ENCODE measurements at regions not wholly inside any gene's neighbourhood (a gene's known extent, or its start where the extent isn't known, plus 50 kb on each side); places are given as distances from the start of the nearest gene placed in this dataset.

- H3K27ac ChIP-seq: no peak overlapping the region
- intact Hi-C loops (cut with DNase I): no loop called here
- no peak for DNase-seq (ENCODE audit: extremely low spot score in 2 of 2)
Measured at GRCh38 chr13:89897681-89898080, 1449.8 kb upstream of the MIR17HG start.

GRCh38 chr13:89899302-89900103, 1448.0 kb upstream of the MIR17HG start:
- no peaks in the 10 kb centered on the region for H3K9me3 ChIP-seq
- no peaks in the 10 kb centered on the region for H3K27me3 ChIP-seq
- no peak overlapping the region for H3K4me3 ChIP-seq
- H3K4me1 ChIP-seq: no peaks in the 10 kb centered on the region
- no peak for TF ChIP-seq POLR2AphosphoS5 (IDR thresholded peaks at IDR 0.05; ENCODE audit: insufficient read depth in 1 of 2, low read depth in 1 of 2)
- no peak for TF ChIP-seq POLR2A (IDR thresholded peaks at IDR 0.05)
- TF ChIP-seq, protein P1, sequence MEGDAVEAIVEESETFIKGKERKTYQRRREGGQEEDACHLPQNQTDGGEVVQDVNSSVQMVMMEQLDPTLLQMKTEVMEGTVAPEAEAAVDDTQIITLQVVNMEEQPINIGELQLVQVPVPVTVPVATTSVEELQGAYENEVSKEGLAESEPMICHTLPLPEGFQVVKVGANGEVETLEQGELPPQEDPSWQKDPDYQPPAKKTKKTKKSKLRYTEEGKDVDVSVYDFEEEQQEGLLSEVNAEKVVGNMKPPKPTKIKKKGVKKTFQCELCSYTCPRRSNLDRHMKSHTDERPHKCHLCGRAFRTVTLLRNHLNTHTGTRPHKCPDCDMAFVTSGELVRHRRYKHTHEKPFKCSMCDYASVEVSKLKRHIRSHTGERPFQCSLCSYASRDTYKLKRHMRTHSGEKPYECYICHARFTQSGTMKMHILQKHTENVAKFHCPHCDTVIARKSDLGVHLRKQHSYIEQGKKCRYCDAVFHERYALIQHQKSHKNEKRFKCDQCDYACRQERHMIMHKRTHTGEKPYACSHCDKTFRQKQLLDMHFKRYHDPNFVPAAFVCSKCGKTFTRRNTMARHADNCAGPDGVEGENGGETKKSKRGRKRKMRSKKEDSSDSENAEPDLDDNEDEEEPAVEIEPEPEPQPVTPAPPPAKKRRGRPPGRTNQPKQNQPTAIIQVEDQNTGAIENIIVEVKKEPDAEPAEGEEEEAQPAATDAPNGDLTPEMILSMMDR (IDR thresholded peaks at IDR 0.05): no peak
- DNase-seq (ENCODE audit: extremely low spot score in 2 of 2): no peak
- no peak overlapping the region for H3K27ac ChIP-seq
- no peaks in the 10 kb centered on the region for H3K36me3 ChIP-seq
- intact Hi-C loops (cut with DNase I): no loop called here

More at GRCh38 chr13:89897681-89898080, 1449.8 kb upstream of the MIR17HG start:
- TF ChIP-seq, protein P1 (IDR thresholded peaks at IDR 0.05): no peak
- TF ChIP-seq POLR2A (IDR thresholded peaks at IDR 0.05) (no peak), POLR2AphosphoS5 (IDR thresholded peaks at IDR 0.05; ENCODE audit: insufficient read depth in 1 of 2, low read depth in 1 of 2) (no peak)
- Histone ChIP-seq H3K36me3 (no peaks in the 10 kb centered on the region), H3K9me3 (no peaks in the 10 kb centered on the region), H3K4me1 (no peaks in the 10 kb centered on the region), H3K4me3 (no peak overlapping the region), H3K27me3 (no peaks in the 10 kb centered on the region)

DNA sequence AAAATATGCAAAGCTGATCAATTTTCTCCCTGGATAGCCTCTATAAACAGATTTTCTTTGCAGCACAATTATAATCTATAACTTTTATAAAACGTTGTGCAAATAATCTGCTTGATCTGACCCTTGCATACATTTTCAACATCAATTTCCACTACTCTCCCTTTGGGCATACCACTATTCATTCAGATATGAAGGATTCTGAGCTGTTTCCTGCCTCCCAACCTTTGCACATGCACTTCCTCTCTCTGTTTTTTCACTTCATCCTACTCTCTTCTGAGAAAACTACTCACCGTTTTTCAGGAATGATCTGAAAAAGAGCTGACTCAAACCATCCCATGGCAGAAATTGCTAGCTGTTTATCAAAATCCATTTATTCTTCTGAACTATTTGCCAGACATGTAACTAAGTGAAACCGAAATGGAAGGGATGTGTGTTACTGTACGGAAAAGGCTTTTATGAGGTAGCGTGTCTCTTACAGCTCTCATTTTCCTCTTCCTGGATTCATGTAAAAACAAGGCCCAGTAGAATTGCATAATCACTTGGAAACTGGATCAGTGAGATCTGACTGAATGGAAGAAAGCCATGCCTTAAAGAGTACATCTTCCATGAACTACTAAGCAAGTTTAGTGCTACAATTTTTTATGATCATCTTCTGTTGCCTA, 1447.3 kb upstream of the MIR17HG start:
- intact Hi-C loops (cut with DNase I): no loop called here
- no peak overlapping the region for H3K27ac ChIP-seq
- TF ChIP-seq POLR2AphosphoS5 (IDR thresholded peaks at IDR 0.05; ENCODE audit: insufficient read depth in 1 of 2, low read depth in 1 of 2): peak in 1 of 2 donors; percentile 58
- TF ChIP-seq, protein P1 (IDR thresholded peaks at IDR 0.05): no peak
- H3K36me3 ChIP-seq: no peaks in the 10 kb centered on the region
- no peak for DNase-seq (ENCODE audit: extremely low spot score in 2 of 2)
- no peak overlapping the region for H3K4me3 ChIP-seq
- no peaks in the 10 kb centered on the region for H3K27me3 ChIP-seq
- H3K4me1 ChIP-seq: no peaks in the 10 kb centered on the region
- H3K9me3 ChIP-seq: no peaks in the 10 kb centered on the region

DNA sequence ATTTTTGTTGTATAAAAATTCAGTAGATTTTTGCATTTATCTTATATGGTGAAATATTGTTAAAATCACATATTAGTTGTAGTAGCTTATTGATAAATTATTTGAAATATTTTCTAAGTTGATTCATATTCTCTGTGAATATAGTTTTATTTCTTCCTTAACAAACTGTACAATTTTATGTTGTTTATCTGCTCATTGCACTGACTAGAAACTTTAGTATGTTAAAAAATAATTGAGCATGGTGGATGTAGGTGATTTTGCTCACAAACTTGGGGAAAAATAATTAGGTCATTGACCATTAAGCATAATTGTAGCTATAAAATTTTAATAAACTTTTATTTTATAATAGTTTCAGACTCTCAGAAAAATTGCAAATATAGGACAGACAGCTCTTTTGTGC, 1445.3 kb upstream of the MIR17HG start:
- intact Hi-C loops (cut with DNase I): no loop called here
- no peaks in the 10 kb centered on the region for H3K4me1 ChIP-seq
- no peaks in the 10 kb centered on the region for H3K36me3 ChIP-seq
- no peaks in the 10 kb centered on the region for H3K9me3 ChIP-seq
- H3K27ac ChIP-seq: no peak overlapping the region
- no peak overlapping the region for H3K4me3 ChIP-seq
- no peak for DNase-seq (ENCODE audit: extremely low spot score in 2 of 2)
- TF ChIP-seq POLR2A (IDR thresholded peaks at IDR 0.05) (no peak), POLR2AphosphoS5 (IDR thresholded peaks at IDR 0.05; ENCODE audit: insufficient read depth in 1 of 2, low read depth in 1 of 2) (no peak)
- TF ChIP-seq, protein P1 (IDR thresholded peaks at IDR 0.05): no peak
- H3K27me3 ChIP-seq: no peaks in the 10 kb centered on the region

DNA sequence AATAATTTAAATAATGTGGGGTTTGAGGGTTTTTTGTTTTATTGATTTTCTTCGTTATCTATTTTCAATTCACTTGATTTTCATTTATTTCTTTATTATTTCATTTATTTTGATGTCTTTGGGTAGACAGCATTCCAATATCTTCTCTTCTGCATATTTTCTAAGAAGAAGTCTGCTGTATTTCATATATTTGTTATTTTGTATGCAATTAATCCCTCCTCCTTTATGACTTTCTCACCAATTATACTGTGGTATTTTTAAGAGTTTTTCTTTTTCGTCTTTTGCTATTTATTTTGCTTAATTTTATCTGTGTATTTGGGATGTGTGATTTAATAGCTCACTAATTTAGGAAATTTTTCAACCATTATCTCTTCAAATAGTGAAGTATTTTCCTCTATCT, 1444.4 kb upstream of the MIR17HG start:
- H3K9me3 ChIP-seq: no peaks in the 10 kb centered on the region
- no peak for DNase-seq (ENCODE audit: extremely low spot score in 2 of 2)
- no peak for TF ChIP-seq POLR2A (IDR thresholded peaks at IDR 0.05)
- no peak for TF ChIP-seq POLR2AphosphoS5 (IDR thresholded peaks at IDR 0.05; ENCODE audit: insufficient read depth in 1 of 2, low read depth in 1 of 2)
- TF ChIP-seq, protein P1 (IDR thresholded peaks at IDR 0.05): no peak
- H3K27me3 ChIP-seq: no peaks in the 10 kb centered on the region
- no peaks in the 10 kb centered on the region for H3K36me3 ChIP-seq
- intact Hi-C loops (cut with DNase I): no loop called here
- H3K4me1 ChIP-seq: no peaks in the 10 kb centered on the region
- H3K27ac ChIP-seq: no peak overlapping the region
- H3K4me3 ChIP-seq: no peak overlapping the region

Data from vagina (tissue), 2 donors.